ENCODE measurements at regions not wholly inside any gene's neighbourhood (a gene's known extent, or its start where the extent isn't known, plus 50 kb on each side); places are given as distances from the start of the nearest gene placed in this dataset.
"Not testable (repeated sequence)": the region's sequence is repeated elsewhere in the genome, so short reads cannot be mapped to it uniquely, and the experiment has no call there.

GRCh38 chr7:69087281-69087680, 511.0 kb upstream of the AUTS2 start:
- not testable (repeated sequence) for DNase-seq (ENCODE audit: low read depth in 2 of 3, low spot score in 2 of 3)

GRCh38 chr7:69088185-69088584, 510.1 kb upstream of the AUTS2 start:
- no peak for DNase-seq (ENCODE audit: low read depth in 2 of 3, low spot score in 2 of 3)

GRCh38 chr7:69090936-69091335, 507.3 kb upstream of the AUTS2 start:
- DNase-seq (ENCODE audit: low read depth in 2 of 3, low spot score in 2 of 3) = no peak

GRCh38 chr7:69091521-69091920, 506.8 kb upstream of the AUTS2 start:
- no peak for DNase-seq (ENCODE audit: low read depth in 2 of 3, low spot score in 2 of 3)

- no peak for DNase-seq (ENCODE audit: low read depth in 2 of 3, low spot score in 2 of 3)
Measured at GRCh38 chr7:69095127-69095526, 503.1 kb upstream of the AUTS2 start.

- no peak for DNase-seq (ENCODE audit: low read depth in 2 of 3, low spot score in 2 of 3)
Measured at GRCh38 chr7:69095649-69096048, 502.6 kb upstream of the AUTS2 start.

- DNase-seq (ENCODE audit: low read depth in 2 of 3, low spot score in 2 of 3) = no peak
Measured at GRCh38 chr7:69104023-69104422, 494.3 kb upstream of the AUTS2 start.

GRCh38 chr7:69105092-69105491, 493.2 kb upstream of the AUTS2 start:
- DNase-seq (ENCODE audit: low read depth in 2 of 3, low spot score in 2 of 3) = no peak

- DNase-seq (ENCODE audit: low read depth in 2 of 3, low spot score in 2 of 3) = no peak
Measured at GRCh38 chr7:69105981-69106380, 492.3 kb upstream of the AUTS2 start.

- not testable (repeated sequence) for DNase-seq (ENCODE audit: low read depth in 2 of 3, low spot score in 2 of 3)
Measured at GRCh38 chr7:69106449-69106848, 491.8 kb upstream of the AUTS2 start.

GRCh38 chr7:69106946-69107345, 491.3 kb upstream of the AUTS2 start:
- not testable (repeated sequence) for DNase-seq (ENCODE audit: low read depth in 2 of 3, low spot score in 2 of 3)

- DNase-seq (ENCODE audit: low read depth in 2 of 3, low spot score in 2 of 3) = no peak
Measured at GRCh38 chr7:69108097-69108496, 490.2 kb upstream of the AUTS2 start.

GRCh38 chr7:69109246-69109645, 489.0 kb upstream of the AUTS2 start:
- no peak for DNase-seq (ENCODE audit: low read depth in 2 of 3, low spot score in 2 of 3)

GRCh38 chr7:69109879-69110278, 488.4 kb upstream of the AUTS2 start:
- DNase-seq (ENCODE audit: low read depth in 2 of 3, low spot score in 2 of 3) = no peak

- DNase-seq (ENCODE audit: low read depth in 2 of 3, low spot score in 2 of 3) = no peak
Measured at GRCh38 chr7:69110450-69111050, 487.7 kb upstream of the AUTS2 start.

- DNase-seq (ENCODE audit: low read depth in 2 of 3, low spot score in 2 of 3) = no peak
Measured at GRCh38 chr7:69114374-69114773, 483.9 kb upstream of the AUTS2 start.

GRCh38 chr7:69115788-69116187, 482.5 kb upstream of the AUTS2 start:
- DNase-seq (ENCODE audit: low read depth in 2 of 3, low spot score in 2 of 3) = no peak

GRCh38 chr7:69116196-69116595, 482.1 kb upstream of the AUTS2 start:
- not testable (repeated sequence) for DNase-seq (ENCODE audit: low read depth in 2 of 3, low spot score in 2 of 3)

- DNase-seq (ENCODE audit: low read depth in 2 of 3, low spot score in 2 of 3) = no peak
Measured at GRCh38 chr7:69122953-69123352, 475.3 kb upstream of the AUTS2 start.

- DNase-seq (ENCODE audit: low read depth in 2 of 3, low spot score in 2 of 3) = no peak
Measured at GRCh38 chr7:69126896-69127479, 471.3 kb upstream of the AUTS2 start.

GRCh38 chr7:69129524-69129923, 468.8 kb upstream of the AUTS2 start:
- DNase-seq (ENCODE audit: low read depth in 2 of 3, low spot score in 2 of 3) = no peak

GRCh38 chr7:69129951-69130350, 468.3 kb upstream of the AUTS2 start:
- no peak for DNase-seq (ENCODE audit: low read depth in 2 of 3, low spot score in 2 of 3)

GRCh38 chr7:69130396-69130795, 467.9 kb upstream of the AUTS2 start:
- DNase-seq (ENCODE audit: low read depth in 2 of 3, low spot score in 2 of 3) = no peak

Measured in activated CD8-positive, alpha-beta memory T cell treated with anti-CD3 and anti-CD28 coated beads for 48 hours (primary cell).